H4 (cell line): ENCODE measurements at regions not wholly inside any gene's neighbourhood (a gene's known extent, or its start where the extent isn't known, plus 50 kb on each side); places are given as distances from the start of the nearest gene placed in this dataset.

Experiments
- DNase-seq: peaks from one replicate; pipeline ENCODE4 v3.0.0-alpha.2; 2015; ENCODE audit warnings: low spot score

GRCh38 chr3:110226645-110227044, 845.0 kb upstream of the NECTIN3 start:
- DNase-seq: no peak

GRCh38 chr3:110227991-110228390, 843.6 kb upstream of the NECTIN3 start:
- no peak for DNase-seq

- DNase-seq: no peak
Observed at GRCh38 chr3:110234831-110235230, 836.8 kb upstream of the NECTIN3 start.

DNA sequence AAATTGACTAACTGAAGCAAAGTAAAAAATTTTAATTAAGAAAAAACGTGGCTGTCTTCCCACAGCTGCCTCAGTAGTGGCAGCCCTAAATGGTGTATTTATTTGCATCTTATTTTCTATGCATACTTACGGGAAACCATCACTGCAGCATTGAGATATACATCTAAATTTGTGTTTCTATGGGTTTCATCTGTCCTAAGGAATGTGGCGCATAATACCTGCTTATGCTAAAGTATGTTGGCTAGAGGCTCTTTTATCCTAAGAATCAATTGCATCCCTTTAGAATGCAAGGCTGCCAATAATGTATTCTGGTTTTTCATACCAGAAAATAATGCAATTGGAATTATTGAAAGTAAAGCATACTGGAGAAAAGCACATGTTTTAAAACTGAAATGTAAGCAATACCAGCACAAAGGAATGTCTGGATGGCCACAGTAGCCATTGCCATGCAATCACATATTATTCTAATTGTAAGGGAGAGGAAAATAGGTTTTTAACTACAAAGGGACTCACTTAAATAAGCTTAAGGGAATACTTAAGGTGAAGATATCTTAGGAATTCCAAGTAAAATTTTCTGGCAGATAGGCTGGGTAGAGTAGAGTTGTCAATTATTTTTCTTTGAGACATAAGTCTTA, 834.5 kb upstream of the NECTIN3 start:
- no peak for DNase-seq

DNA sequence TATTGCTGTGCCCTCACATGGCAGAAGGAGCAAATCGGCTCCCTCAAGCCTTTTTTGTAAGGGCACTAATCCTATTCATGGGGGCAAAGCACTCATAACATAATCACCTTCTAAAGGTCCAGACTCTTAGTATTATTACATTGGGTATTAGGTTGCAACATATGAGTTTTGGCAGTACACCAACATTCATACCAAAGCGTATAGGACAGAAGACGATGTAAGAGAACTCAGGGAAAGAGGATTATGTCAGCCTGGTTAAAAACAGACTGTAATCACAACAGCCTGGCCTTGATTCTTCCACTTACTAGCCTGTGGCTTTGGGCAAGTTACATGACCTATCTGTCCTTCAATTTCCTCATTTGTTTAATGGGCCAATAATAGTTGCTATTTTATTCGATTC, 828.5 kb upstream of the NECTIN3 start:
- peak; percentile 24 for DNase-seq

DNA sequence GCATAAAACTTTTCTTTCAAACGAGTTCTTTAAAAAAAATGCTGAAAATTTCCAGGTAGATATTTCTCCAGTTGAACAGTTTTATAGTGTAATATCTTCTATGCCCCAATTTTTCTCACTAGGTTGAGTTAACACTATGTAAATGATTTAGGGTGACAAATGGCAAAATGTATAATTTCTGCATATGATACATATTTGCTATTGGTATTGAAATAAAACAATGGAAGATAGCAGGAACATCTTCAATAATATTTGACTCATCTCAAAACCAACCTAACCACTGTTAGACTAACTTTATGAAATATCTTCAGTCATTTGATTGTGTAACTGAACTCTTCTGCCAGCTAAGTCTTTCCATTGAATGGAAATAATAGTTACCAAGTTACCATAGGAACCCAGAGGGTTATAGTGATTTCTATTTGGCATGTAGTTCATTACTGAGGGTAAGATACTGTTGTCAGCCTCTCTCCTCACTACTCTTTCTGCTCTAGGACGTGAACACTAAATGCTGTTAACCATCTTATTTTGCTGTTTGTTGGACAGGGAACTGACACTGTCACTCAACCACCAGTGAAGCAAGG, 824.7 kb upstream of the NECTIN3 start:
- DNase-seq: no peak

DNA sequence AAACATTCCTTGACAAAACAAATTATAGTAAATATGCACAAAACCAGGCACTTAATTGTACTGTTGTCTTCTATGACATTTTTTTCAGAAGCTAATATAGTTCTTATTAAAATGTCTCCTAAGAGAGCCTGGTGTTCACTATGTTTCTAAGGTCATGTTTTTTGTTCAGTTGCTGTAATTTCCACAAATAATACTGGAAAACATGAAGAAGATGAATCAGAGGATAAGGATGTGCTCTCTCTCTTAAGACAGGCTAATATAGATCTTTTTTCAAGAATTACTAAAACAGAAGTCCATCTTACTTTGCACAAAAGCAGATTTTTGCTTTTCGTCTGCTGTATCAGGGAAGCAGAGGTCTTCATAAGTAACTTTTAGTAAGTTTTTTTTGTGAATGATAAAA, 823.0 kb upstream of the NECTIN3 start:
- no peak for DNase-seq

DNA sequence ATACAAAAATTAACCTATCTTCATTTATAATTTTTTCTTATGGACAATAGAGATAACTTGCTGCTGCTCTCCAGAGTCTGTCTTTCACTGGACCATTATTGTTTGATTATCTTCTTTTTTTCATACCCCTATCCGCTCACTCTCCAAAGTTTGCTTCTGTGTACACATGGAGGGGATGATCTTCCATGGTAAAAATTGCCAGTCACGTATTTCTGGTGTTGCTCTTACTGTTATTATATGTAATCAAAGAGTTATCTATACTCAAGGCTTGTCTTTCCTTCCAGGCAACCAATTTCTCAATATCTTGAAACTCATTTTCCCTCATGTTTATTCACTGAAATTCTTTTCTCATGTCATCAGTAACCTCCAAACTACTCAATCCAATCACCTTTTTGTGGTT, 817.8 kb upstream of the NECTIN3 start:
- no peak for DNase-seq

DNA sequence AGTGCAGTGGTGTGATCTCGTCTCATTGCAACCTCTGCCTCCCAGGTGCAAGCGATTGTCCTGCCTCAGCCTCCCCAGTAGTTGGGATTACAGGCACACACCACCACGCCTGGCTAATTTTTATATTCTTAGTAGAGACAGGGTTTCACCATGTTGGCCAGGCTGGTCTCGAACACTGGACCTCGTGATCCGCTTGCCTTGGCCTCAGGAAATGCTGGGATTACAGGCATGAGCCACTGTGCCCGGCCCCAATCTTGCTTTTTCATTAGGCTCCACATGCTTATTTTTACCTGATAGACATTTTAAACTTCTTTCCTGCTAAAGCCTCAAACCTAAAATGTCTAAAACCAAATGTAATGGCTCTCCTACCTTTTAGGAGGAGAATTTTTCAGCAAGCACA, 817.0 kb upstream of the NECTIN3 start:
- no peak for DNase-seq

- DNase-seq: no peak
Observed at GRCh38 chr3:110261141-110261540, 810.5 kb upstream of the NECTIN3 start.

DNA sequence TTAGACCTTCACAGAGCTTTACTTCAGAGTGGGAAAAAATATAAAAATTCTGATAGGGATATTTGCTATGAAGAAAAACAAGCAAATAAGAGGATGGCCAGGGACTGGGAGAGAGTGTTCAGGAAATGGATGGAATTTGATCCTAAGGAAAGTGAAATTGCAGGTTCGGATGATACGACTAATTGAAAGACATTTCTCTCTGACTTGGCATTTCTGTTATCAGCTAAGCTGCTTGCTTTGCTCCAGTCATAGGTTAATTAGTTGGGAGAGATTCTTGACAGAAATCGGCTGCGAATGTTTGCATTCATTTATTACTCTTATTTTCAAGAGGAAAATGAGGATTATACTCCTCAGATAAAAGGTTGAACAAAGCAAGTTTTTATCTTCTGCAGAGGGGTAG, 808.7 kb upstream of the NECTIN3 start:
- DNase-seq: no peak

GRCh38 chr3:110265302-110265701, 806.3 kb upstream of the NECTIN3 start:
- no peak for DNase-seq

GRCh38 chr3:110267304-110267845, 804.2 kb upstream of the NECTIN3 start:
- DNase-seq: no peak

- DNase-seq: no peak
Observed at GRCh38 chr3:110272525-110272924, 799.1 kb upstream of the NECTIN3 start.

DNA sequence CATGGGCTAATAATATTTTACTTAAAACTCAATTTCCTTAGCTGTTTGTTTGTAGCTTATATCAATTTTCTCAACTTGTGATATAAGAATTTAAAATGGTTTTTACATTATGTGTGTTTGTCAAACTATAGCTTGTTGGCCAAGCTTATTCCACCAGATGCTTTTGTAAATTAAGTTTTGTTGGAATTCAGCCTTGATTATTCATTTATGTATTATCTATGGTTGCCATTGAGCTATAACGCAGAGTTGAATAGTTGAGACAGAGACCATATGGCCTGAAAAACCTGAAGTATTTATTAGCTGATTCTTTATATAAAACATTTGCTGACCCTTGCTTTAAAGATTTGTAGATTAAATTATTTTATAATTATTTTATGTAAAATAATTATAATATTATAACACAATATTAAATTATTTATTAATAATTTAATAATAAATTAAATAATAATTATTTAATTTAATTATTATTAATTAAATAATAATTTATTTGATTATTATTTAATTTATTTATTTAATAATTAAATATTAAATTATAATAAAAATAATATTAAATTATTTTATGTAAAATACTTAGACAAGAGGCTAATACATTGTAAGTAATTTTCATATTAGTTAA, 779.6 kb upstream of the NECTIN3 start:
- no peak for DNase-seq

- no peak for DNase-seq
Observed at GRCh38 chr3:110293660-110294059, 778.0 kb upstream of the NECTIN3 start.

DNA sequence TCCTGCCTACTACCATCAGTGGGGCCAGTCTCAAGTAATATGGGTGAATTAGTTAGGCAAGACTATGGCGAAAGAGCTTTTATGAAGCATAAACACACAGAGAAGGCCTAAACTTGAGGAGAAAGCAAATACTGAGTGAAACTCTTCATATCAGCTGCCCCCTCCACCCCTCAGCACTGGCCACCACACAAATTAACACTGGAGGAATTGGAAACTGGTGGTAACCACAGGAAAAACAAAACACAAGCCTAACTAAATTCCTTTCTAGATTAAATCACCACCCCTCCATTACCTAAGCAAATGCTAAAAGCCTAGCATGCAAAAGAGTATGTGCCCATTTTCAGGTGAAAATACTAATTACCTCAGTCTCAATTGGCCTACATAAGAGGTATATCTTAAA, 774.7 kb upstream of the NECTIN3 start:
- peak; percentile 43 for DNase-seq

- no peak for DNase-seq
Observed at GRCh38 chr3:110301781-110302180, 769.8 kb upstream of the NECTIN3 start.

DNA sequence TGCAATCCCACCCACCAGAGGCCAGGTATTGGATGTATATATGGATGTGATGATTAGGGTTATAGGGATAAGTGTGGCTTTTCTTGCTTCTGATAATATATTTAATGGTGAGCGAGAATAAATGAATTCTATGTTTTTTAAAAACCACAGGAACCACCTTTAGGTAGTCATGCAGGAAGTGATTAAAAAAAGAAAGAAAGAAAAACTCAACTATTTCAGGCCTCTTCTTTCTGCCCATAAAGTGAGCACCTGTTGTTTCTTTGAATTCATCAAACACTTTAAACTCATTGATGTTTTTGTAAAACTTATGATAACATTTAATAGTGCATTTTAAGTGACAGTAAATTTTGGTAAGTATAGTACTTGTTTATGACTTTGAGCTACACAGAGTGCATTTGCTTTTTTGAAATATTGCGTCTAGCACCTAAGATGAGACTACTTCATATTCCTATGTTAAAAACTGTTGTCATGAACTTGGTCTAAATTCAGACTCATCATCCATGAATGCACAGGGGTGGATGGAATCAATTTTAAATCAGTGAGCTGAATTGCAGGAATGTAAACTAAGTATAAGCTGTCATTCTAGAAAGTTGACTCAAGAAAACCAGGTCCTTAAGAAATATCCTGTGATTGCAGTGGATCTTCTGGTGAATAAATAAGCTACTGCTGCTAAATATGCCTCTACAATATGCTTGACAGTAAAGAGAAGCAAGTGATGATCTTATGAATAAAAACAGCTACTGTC, 764.4 kb upstream of the NECTIN3 start:
- no peak for DNase-seq

GRCh38 chr3:110311541-110311940, 760.1 kb upstream of the NECTIN3 start:
- no peak for DNase-seq

DNA sequence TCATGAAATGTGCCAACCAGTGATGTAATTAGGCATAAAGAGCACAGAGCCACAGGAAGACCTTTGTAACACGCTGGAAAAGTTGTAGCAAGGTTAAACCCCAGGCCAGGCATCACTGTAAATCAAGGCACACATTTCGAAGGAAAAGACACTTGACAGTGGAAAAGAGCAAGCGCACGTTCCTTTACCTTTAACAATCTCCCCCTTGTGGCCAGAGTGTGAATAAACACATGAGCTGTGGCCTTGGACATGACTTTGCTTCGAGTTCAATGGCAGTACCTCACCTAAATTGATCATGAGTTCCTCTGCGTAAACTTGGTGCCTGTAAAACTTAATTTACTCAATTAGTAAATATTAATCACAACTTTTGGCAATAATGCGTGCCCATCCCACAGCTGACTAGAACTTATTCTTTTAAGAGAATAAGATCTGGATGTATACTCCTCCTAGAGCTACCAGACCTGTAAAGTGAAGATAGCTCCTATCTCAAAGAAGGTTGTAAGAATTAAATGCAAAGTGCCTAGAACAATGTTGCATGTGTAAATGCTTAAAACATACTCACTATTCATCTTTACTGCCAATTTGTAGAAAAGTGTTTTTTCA, 757.0 kb upstream of the NECTIN3 start:
- DNase-seq: peak; percentile 60

DNA sequence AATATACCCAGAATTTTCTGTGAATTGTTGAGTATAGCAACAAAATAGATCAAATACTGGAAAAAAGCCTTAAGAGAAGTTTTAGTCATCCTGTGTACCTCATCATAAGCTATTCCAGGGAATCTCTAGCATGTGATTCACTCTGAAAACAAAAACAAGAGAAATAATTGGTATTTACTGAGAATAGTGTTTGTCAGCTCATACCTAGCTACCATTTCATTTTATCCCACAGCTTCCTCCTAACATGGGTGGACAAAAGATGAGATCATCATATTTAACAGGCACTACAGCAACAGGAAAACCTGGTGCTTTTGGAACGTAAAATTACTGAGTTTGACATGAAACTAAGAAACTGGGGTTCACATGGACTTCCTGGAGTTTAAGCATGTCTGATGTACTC, 753.5 kb upstream of the NECTIN3 start:
- DNase-seq: no peak
